A549 (cell line): ENCODE measurements at regions not wholly inside any gene's neighbourhood (a gene's known extent, or its start where the extent isn't known, plus 50 kb on each side); places are given as distances from the start of the nearest gene placed in this dataset.

ENCODE experiments used
- EHF ChIP-seq: fragments of 250-450 bp; sonication (Bioruptor Pico); IDR thresholded peaks from 2 replicates; pipeline ENCODE4 v1.5.0; 2020; ENCODE audit warnings: mild to moderate bottlenecking
- EP300 ChIP-seq, 2 experiments: fragments of >200 bp; sonication (Bioruptor Twin); formaldehyde crosslinking; IDR thresholded peaks; 2 replicates in 1 of 2; 3 replicates in 1 of 2; pipeline ENCODE4 v1.6.1; 2016 to 2017
- POLR2A ChIP-seq: IDR thresholded peaks from 2 replicates; pipeline ENCODE4 v1.6.1; 2012; ENCODE audit warnings: mild to moderate bottlenecking, low read length
- POLR2AphosphoS2 ChIP-seq: conservative IDR thresholded peaks from 2 replicates; pipeline ENCODE4 v1.6.1; 2012; ENCODE audit warnings: low read length, improper control_type of control experiment, inconsistent platforms
- RAD21 ChIP-seq, 2 experiments: fragments of >200 bp in 1 of 2; sonication (Bioruptor Twin) in 1 of 2; formaldehyde crosslinking in 1 of 2; IDR thresholded peaks in 1 of 2; conservative IDR thresholded peaks in 1 of 2; 2 replicates in 1 of 2; 3 replicates in 1 of 2; pipeline ENCODE4 v1.6.1; 2012 to 2018; ENCODE audit warnings: inconsistent platforms in 1 of 2
- SREBF2 ChIP-seq: fragments of 450-650 bp; IDR thresholded peaks from 2 replicates; pipeline ENCODE4 v1.6.1; 2014; ENCODE audit warnings: mild to moderate bottlenecking, moderate library complexity
- ZFP36 ChIP-seq: fragments of 450-650 bp; IDR thresholded peaks from 2 replicates; pipeline ENCODE4 v1.6.1; 2014; ENCODE audit warnings: borderline replicate concordance; ENCODE audit not compliant: partially characterized antibody
- TF ChIP-seq, protein P1 (sequence below): fragments of >200 bp; sonication (Bioruptor Twin); formaldehyde crosslinking; IDR thresholded peaks from 3 replicates; pipeline ENCODE4 v1.5.1; 2016
- TF ChIP-seq, protein P2 (sequence below): fragments of 200-600 bp; sonication (generic); IDR thresholded peaks from 2 replicates; pipeline ENCODE4 v1.6.1; 2016; ENCODE audit warnings: antibody characterized with exemption, mild to moderate bottlenecking, moderate library complexity
- TF ChIP-seq, protein P3 (sequence below): IDR thresholded peaks from 2 replicates; pipeline ENCODE4 v1.6.1; 2012
- TF ChIP-seq, protein P4 (sequence below): IDR thresholded peaks from 2 replicates; pipeline ENCODE4 v1.6.1; 2012
- TF ChIP-seq, protein P5 (sequence below): fragments of >200 bp; sonication (Bioruptor Twin); formaldehyde crosslinking; IDR thresholded peaks from 3 replicates; pipeline ENCODE4 v1.6.1; 2016

GRCh38 chr14:94940263-94940993, 170.5 kb upstream of the GSC start:
- TF ChIP-seq RAD21 (conservative IDR thresholded peaks at IDR 0.05 in 1 of 2, IDR thresholded peaks at IDR 0.05 in 1 of 2): no peak
- no peak for TF ChIP-seq ZFP36
- TF ChIP-seq, protein P1, sequence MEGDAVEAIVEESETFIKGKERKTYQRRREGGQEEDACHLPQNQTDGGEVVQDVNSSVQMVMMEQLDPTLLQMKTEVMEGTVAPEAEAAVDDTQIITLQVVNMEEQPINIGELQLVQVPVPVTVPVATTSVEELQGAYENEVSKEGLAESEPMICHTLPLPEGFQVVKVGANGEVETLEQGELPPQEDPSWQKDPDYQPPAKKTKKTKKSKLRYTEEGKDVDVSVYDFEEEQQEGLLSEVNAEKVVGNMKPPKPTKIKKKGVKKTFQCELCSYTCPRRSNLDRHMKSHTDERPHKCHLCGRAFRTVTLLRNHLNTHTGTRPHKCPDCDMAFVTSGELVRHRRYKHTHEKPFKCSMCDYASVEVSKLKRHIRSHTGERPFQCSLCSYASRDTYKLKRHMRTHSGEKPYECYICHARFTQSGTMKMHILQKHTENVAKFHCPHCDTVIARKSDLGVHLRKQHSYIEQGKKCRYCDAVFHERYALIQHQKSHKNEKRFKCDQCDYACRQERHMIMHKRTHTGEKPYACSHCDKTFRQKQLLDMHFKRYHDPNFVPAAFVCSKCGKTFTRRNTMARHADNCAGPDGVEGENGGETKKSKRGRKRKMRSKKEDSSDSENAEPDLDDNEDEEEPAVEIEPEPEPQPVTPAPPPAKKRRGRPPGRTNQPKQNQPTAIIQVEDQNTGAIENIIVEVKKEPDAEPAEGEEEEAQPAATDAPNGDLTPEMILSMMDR: no peak
- no peak for TF ChIP-seq EP300 (IDR thresholded peaks at IDR 0.05)
- TF ChIP-seq, protein P2, sequence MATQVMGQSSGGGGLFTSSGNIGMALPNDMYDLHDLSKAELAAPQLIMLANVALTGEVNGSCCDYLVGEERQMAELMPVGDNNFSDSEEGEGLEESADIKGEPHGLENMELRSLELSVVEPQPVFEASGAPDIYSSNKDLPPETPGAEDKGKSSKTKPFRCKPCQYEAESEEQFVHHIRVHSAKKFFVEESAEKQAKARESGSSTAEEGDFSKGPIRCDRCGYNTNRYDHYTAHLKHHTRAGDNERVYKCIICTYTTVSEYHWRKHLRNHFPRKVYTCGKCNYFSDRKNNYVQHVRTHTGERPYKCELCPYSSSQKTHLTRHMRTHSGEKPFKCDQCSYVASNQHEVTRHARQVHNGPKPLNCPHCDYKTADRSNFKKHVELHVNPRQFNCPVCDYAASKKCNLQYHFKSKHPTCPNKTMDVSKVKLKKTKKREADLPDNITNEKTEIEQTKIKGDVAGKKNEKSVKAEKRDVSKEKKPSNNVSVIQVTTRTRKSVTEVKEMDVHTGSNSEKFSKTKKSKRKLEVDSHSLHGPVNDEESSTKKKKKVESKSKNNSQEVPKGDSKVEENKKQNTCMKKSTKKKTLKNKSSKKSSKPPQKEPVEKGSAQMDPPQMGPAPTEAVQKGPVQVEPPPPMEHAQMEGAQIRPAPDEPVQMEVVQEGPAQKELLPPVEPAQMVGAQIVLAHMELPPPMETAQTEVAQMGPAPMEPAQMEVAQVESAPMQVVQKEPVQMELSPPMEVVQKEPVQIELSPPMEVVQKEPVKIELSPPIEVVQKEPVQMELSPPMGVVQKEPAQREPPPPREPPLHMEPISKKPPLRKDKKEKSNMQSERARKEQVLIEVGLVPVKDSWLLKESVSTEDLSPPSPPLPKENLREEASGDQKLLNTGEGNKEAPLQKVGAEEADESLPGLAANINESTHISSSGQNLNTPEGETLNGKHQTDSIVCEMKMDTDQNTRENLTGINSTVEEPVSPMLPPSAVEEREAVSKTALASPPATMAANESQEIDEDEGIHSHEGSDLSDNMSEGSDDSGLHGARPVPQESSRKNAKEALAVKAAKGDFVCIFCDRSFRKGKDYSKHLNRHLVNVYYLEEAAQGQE: no peak
- TF ChIP-seq, protein P3, sequence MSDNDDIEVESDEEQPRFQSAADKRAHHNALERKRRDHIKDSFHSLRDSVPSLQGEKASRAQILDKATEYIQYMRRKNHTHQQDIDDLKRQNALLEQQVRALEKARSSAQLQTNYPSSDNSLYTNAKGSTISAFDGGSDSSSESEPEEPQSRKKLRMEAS: no peak
- no peak for TF ChIP-seq SREBF2
- no peak for TF ChIP-seq POLR2AphosphoS2
- TF ChIP-seq, protein P4, sequence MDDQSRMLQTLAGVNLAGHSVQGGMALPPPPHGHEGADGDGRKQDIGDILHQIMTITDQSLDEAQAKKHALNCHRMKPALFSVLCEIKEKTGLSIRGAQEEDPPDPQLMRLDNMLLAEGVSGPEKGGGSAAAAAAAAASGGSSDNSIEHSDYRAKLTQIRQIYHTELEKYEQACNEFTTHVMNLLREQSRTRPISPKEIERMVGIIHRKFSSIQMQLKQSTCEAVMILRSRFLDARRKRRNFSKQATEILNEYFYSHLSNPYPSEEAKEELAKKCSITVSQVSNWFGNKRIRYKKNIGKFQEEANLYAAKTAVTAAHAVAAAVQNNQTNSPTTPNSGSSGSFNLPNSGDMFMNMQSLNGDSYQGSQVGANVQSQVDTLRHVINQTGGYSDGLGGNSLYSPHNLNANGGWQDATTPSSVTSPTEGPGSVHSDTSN: no peak
- no peak for TF ChIP-seq EHF
- TF ChIP-seq POLR2A: no peak
- TF ChIP-seq, protein P5, sequence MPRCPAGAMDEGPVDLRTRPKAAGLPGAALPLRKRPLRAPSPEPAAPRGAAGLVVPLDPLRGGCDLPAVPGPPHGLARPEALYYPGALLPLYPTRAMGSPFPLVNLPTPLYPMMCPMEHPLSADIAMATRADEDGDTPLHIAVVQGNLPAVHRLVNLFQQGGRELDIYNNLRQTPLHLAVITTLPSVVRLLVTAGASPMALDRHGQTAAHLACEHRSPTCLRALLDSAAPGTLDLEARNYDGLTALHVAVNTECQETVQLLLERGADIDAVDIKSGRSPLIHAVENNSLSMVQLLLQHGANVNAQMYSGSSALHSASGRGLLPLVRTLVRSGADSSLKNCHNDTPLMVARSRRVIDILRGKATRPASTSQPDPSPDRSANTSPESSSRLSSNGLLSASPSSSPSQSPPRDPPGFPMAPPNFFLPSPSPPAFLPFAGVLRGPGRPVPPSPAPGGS: no peak
